Coronary artery (tissue), 2 donors: ENCODE measurements at regions not wholly inside any gene's neighbourhood (a gene's known extent, or its start where the extent isn't known, plus 50 kb on each side); places are given as distances from the start of the nearest gene placed in this dataset.

Source experiments
- DNase-seq: peaks from one replicate; pipeline ENCODE4 v3.0.0-alpha.2; 2017; ENCODE audit warnings: low spot score
- H3K27ac ChIP-seq, 2 donors: fragments of 200-600 bp; sonication (generic); one replicate each; pipeline ENCODE4 v1.5.1; 2016 to 2019
- H3K4me3 ChIP-seq: fragments of 200-600 bp; sonication (generic); 2 replicates; pipeline ENCODE4 v1.5.1; 2016; ENCODE audit warnings: mild to moderate bottlenecking, moderate library complexity
- CTCF ChIP-seq: fragments of 200-600 bp; sonication (generic); IDR thresholded peaks from one replicate; pipeline ENCODE4 v1.5.1; 2019; ENCODE audit warnings: antibody characterized with exemption

- Histone ChIP-seq H3K27ac (no peak overlapping the region), H3K4me3 (no peak overlapping the region)
- TF ChIP-seq CTCF = no peak
- no peak for DNase-seq
Measured at GRCh38 chr12:13444076-13444475, 247.6 kb downstream of the EMP1 start.

- H3K27ac ChIP-seq = peak overlapping the region in 1 of 2 donors; percentile 53
- no peak for DNase-seq
- no peak for TF ChIP-seq CTCF
- no peak overlapping the region for H3K4me3 ChIP-seq
Measured at GRCh38 chr12:13443498-13443897, 247.0 kb downstream of the EMP1 start.

- Histone ChIP-seq H3K27ac (peak overlapping the region in 1 of 2 donors; percentile 53), H3K4me3 (no peak overlapping the region)
- TF ChIP-seq CTCF = no peak
- DNase-seq = no peak
Measured at GRCh38 chr12:13443028-13443427, 246.5 kb downstream of the EMP1 start.

GRCh38 chr12:13442457-13442856 lies 245.9 kb downstream of the EMP1 start:
- no peak for TF ChIP-seq CTCF
- Histone ChIP-seq H3K27ac (peak overlapping the region in 1 of 2 donors; percentile 53), H3K4me3 (no peak overlapping the region)
- no peak for DNase-seq

- H3K27ac ChIP-seq = no peak overlapping the region
Measured at GRCh38 chr12:13440844-13441243, 244.3 kb downstream of the EMP1 start.

GRCh38 chr12:13437541-13437940 lies 241.0 kb downstream of the EMP1 start:
- no peak overlapping the region for H3K27ac ChIP-seq
- no peak overlapping the region for H3K4me3 ChIP-seq
- TF ChIP-seq CTCF = no peak
- no peak for DNase-seq

More at GRCh38 chr12:13440844-13441243, 244.3 kb downstream of the EMP1 start:
- TF ChIP-seq CTCF = no peak
- H3K4me3 ChIP-seq = no peak overlapping the region
- DNase-seq = no peak

- no peak for TF ChIP-seq CTCF
- no peak overlapping the region for H3K4me3 ChIP-seq
- H3K27ac ChIP-seq = no peak overlapping the region
- DNase-seq = no peak
Measured at GRCh38 chr12:13436696-13437391, 240.3 kb downstream of the EMP1 start.
